ENCODE measurements at regions not wholly inside any gene's neighbourhood (a gene's known extent, or its start where the extent isn't known, plus 50 kb on each side); places are given as distances from the start of the nearest gene placed in this dataset.

- no peak overlapping the region for H3K4me2 ChIP-seq
- no peaks in the 10 kb centered on the region for H3K27me3 Mint-ChIP-seq (ENCODE audit: insufficient read depth, low read depth, poor library complexity)
- no peak for ATAC-seq
These were observed 150.2 kb upstream of the DOK6 start for GRCh38 chr18:69250305-69251151.

DNA sequence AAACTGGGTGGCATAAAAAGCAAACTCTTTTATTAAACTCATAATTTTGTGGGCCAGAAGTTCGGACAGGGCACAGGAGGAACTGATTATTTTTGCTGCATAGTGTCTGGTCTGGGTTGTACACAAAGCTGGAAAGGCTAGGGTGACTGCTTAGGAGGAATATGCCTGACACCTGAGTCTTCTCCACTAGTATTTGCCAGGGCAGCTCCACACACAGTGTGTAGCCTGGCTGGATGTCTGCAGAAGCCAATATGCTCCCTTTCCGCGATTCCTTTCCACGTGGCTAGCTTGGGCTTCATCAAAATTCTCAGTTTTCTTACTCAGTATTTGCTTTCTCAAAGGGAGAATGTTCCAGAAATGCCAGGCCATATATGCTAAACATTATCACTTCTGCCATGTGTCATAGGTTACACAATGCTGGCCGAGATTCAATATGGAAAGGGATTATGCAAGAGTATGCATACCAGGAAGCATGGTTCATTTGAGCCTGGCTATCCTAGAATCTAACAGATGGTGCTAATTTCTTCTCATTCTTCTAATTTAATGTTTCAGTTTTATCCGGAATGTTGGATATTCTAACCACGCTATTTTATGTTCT is 142.7 kb upstream of the DOK6 start:
- Mint-ChIP-seq H3K27ac (0 out of 2 replicates have a peak overlapping the region, but pooled peaks have one; percentile 48), H3K9me3 (peaks cover 9% of the 10 kb centered on the region; the same call in 2 of the 3 replicates), H3K4me3 (no peak overlapping the region), H3K27me3 (ENCODE audit: insufficient read depth, low read depth, poor library complexity) (no peaks in the 10 kb centered on the region), H3K36me3 (ENCODE audit: low read depth) (no peaks in the 10 kb centered on the region), H3K4me1 (no peaks in the 10 kb centered on the region)
- ATAC-seq: no peak
- Histone ChIP-seq H3F3A (replicated peaks; ENCODE audit: low read depth) (no peaks in the 10 kb centered on the region), H3K36me3 (ENCODE audit: insufficient read depth) (no peaks in the 10 kb centered on the region), H3K27me3 (ENCODE audit: insufficient read depth) (no peaks in the 10 kb centered on the region), H3K4me3 (no peak overlapping the region), H2AFZ (no peak overlapping the region), H3K9me2 (ENCODE audit: insufficient read depth) (no peaks in the 10 kb centered on the region; the same call in 1 of the 2 replicates), H3K4me2 (no peak overlapping the region), H3K79me2 (replicated peaks; ENCODE audit: insufficient read depth) (no peaks in the 10 kb centered on the region), H3K27ac (ENCODE audit: low read depth) (no peak overlapping the region), H4K20me1 (replicated peaks; ENCODE audit: insufficient read depth) (no peaks in the 10 kb centered on the region), H3K4me1 (ENCODE audit: insufficient read depth) (no peaks in the 10 kb centered on the region)
- TF ChIP-seq EZH2 (IDR thresholded peaks at IDR 0.05; ENCODE audit: low read depth, unreplicated experiment) (no peak), STAT1 (IDR thresholded peaks at IDR 0.05; ENCODE audit: unreplicated experiment) (no peak), JUNB (IDR thresholded peaks at IDR 0.05; ENCODE audit: unreplicated experiment) (no peak)
- DNase-seq (ENCODE audit: low spot score): no peak

More at GRCh38 chr18:69250305-69251151, 150.2 kb upstream of the DOK6 start:
- H3K36me3 Mint-ChIP-seq (ENCODE audit: low read depth): no peaks in the 10 kb centered on the region
- Histone ChIP-seq H3K4me3 (no peak overlapping the region), H3F3A (replicated peaks; ENCODE audit: low read depth) (no peaks in the 10 kb centered on the region), H3K9me2 (ENCODE audit: insufficient read depth) (no peaks in the 10 kb centered on the region), H3K27me3 (ENCODE audit: insufficient read depth) (no peaks in the 10 kb centered on the region), H3K4me1 (ENCODE audit: insufficient read depth) (no peaks in the 10 kb centered on the region), H4K20me1 (replicated peaks; ENCODE audit: insufficient read depth) (no peaks in the 10 kb centered on the region), H3K36me3 (ENCODE audit: insufficient read depth) (no peaks in the 10 kb centered on the region), H3K79me2 (replicated peaks; ENCODE audit: insufficient read depth) (no peaks in the 10 kb centered on the region), H2AFZ (0 out of 2 replicates have a peak overlapping the region, but pooled peaks have one; percentile 32), H3K27ac (ENCODE audit: low read depth) (no peak overlapping the region)
- DNase-seq (ENCODE audit: low spot score): no peak
- H3K4me1 Mint-ChIP-seq: no peaks in the 10 kb centered on the region
- H3K9me3 Mint-ChIP-seq: peaks cover 4% of the 10 kb centered on the region; the same call in 1 of the 3 replicates
- H3K27ac Mint-ChIP-seq: no peak overlapping the region
- TF ChIP-seq, protein P1, sequence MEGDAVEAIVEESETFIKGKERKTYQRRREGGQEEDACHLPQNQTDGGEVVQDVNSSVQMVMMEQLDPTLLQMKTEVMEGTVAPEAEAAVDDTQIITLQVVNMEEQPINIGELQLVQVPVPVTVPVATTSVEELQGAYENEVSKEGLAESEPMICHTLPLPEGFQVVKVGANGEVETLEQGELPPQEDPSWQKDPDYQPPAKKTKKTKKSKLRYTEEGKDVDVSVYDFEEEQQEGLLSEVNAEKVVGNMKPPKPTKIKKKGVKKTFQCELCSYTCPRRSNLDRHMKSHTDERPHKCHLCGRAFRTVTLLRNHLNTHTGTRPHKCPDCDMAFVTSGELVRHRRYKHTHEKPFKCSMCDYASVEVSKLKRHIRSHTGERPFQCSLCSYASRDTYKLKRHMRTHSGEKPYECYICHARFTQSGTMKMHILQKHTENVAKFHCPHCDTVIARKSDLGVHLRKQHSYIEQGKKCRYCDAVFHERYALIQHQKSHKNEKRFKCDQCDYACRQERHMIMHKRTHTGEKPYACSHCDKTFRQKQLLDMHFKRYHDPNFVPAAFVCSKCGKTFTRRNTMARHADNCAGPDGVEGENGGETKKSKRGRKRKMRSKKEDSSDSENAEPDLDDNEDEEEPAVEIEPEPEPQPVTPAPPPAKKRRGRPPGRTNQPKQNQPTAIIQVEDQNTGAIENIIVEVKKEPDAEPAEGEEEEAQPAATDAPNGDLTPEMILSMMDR (conservative IDR thresholded peaks at IDR 0.05; ENCODE audit: low read depth in 2 of 2): no peak
- no peak for TF ChIP-seq CREB1 (CRISPR knock-in tag; IDR thresholded peaks at IDR 0.05; ENCODE audit: low read depth)
- TF ChIP-seq ZNF331 (CRISPR knock-in tag; IDR thresholded peaks at IDR 0.05; ENCODE audit: low read depth): no peak
- H3K4me3 Mint-ChIP-seq: no peak overlapping the region

DNA sequence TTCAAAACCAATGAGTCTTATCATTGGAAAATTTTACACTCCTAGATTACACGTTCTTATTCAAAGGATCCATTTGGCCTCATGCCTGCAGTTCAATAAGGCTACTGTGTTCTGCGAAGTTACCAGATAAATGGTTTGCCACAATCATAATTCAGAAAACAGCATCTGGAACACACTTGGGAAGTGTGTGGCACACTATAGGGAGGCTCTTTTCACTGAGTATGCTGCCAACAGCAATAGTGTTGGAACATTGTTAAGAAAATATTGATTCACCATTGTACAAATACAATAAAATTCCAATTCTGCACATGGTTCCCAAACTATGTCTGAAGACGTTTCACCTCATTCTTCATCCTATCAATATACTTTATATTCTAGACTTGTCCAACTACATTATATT is 141.4 kb upstream of the DOK6 start:
- H3K4me1 ChIP-seq (ENCODE audit: insufficient read depth): no peaks in the 10 kb centered on the region
- H3K27me3 ChIP-seq (ENCODE audit: insufficient read depth): no peaks in the 10 kb centered on the region
- Mint-ChIP-seq H3K9me3 (peaks cover 5% of the 10 kb centered on the region; the same call in 2 of the 3 replicates), H3K27me3 (ENCODE audit: insufficient read depth, low read depth, poor library complexity) (no peaks in the 10 kb centered on the region), H3K4me3 (no peak overlapping the region), H3K27ac (no peak overlapping the region), H3K36me3 (ENCODE audit: low read depth) (no peaks in the 10 kb centered on the region), H3K4me1 (no peaks in the 10 kb centered on the region)
- H3K79me2 ChIP-seq (replicated peaks; ENCODE audit: insufficient read depth): no peaks in the 10 kb centered on the region
- H4K20me1 ChIP-seq (replicated peaks; ENCODE audit: insufficient read depth): no peaks in the 10 kb centered on the region
- no peak for ATAC-seq
- no peaks in the 10 kb centered on the region for H3F3A ChIP-seq (replicated peaks; ENCODE audit: low read depth)
- no peak overlapping the region for H2AFZ ChIP-seq
- no peak overlapping the region for H3K4me2 ChIP-seq
- H3K4me3 ChIP-seq: no peak overlapping the region
- H3K27ac ChIP-seq (ENCODE audit: low read depth): no peak overlapping the region
- H3K36me3 ChIP-seq (ENCODE audit: insufficient read depth): no peaks in the 10 kb centered on the region
- no peaks in the 10 kb centered on the region; the same call in 1 of the 2 replicates for H3K9me2 ChIP-seq (ENCODE audit: insufficient read depth)
- no peak for DNase-seq (ENCODE audit: low spot score)
- TF ChIP-seq STAT1 (IDR thresholded peaks at IDR 0.05; ENCODE audit: unreplicated experiment) (no peak), POLR2AphosphoS5 (IDR thresholded peaks at IDR 0.05; ENCODE audit: low read depth) (no peak), JUNB (IDR thresholded peaks at IDR 0.05; ENCODE audit: unreplicated experiment) (no peak), CREB1 (CRISPR knock-in tag; IDR thresholded peaks at IDR 0.05; ENCODE audit: low read depth) (no peak)
